Activated CD8-positive, alpha-beta T cell treated with anti-CD3 and anti-CD28 coated beads for 36 hours (primary cell): ENCODE measurements at regions not wholly inside any gene's neighbourhood (a gene's known extent, or its start where the extent isn't known, plus 50 kb on each side); places are given as distances from the start of the nearest gene placed in this dataset.

ENCODE experiments used
- ATAC-seq: fragments of 200-7000 bp; cut with Tn5 transposase; one replicate; pipeline ENCODE4 v1.10.0; 2021; ENCODE audit warnings: mild to moderate bottlenecking, moderate library complexity
- CTCF ChIA-PET: fragments of 350-600 bp; sonication (Branson Sonifier 250); formaldehyde crosslinking; loops from one replicate; lab custom pipeline; 2021; ENCODE audit warnings: antibody characterized with exemption; lab: Charles Lee
- POLR2A ChIA-PET: fragments of 350-600 bp; sonication (Branson Sonifier 250); formaldehyde crosslinking; loops from one replicate; lab custom pipeline; 2021; ENCODE audit warnings: antibody characterized with exemption; lab: Charles Lee
- DNase-seq: peaks from one replicate; pipeline ENCODE4 v3.0.0-alpha.2; 2020
- H3K27ac Mint-ChIP-seq: one replicate; pipeline ENCODE4 v1.8.0; 2021; ENCODE audit warnings: mild to moderate bottlenecking, mixed read lengths
- H3K27me3 Mint-ChIP-seq: one replicate; pipeline ENCODE4 v1.8.0; 2021; ENCODE audit warnings: mixed read lengths
- H3K36me3 Mint-ChIP-seq: one replicate; pipeline ENCODE4 v1.8.0; 2021; ENCODE audit warnings: low read depth, mixed read lengths
- H3K4me1 Mint-ChIP-seq: one replicate; pipeline ENCODE4 v1.8.0; 2021; ENCODE audit warnings: low read depth, mixed read lengths
- H3K4me3 Mint-ChIP-seq: one replicate; pipeline ENCODE4 v1.8.0; 2021; ENCODE audit warnings: mild to moderate bottlenecking, moderate library complexity, mixed read lengths
- H3K9me3 Mint-ChIP-seq: one replicate; pipeline ENCODE4 v1.8.0; 2021; ENCODE audit warnings: mixed read lengths
- intact Hi-C: fragments of 100-400 bp; cut with micrococcal nuclease; formaldehyde crosslinking; loops from one replicate; pipeline ENCODE4 v1.10.0; 2022
- TF ChIP-seq, protein P1 (sequence below): fragments of 200-600 bp; IDR thresholded peaks from one replicate; pipeline ENCODE4 v1.8.0; 2022; ENCODE audit warnings: antibody characterized with exemption, mild to moderate bottlenecking

GRCh38 chr12:131505561-131505960 lies 205.3 kb upstream of the SFSWAP start:
- TF ChIP-seq, protein P1, sequence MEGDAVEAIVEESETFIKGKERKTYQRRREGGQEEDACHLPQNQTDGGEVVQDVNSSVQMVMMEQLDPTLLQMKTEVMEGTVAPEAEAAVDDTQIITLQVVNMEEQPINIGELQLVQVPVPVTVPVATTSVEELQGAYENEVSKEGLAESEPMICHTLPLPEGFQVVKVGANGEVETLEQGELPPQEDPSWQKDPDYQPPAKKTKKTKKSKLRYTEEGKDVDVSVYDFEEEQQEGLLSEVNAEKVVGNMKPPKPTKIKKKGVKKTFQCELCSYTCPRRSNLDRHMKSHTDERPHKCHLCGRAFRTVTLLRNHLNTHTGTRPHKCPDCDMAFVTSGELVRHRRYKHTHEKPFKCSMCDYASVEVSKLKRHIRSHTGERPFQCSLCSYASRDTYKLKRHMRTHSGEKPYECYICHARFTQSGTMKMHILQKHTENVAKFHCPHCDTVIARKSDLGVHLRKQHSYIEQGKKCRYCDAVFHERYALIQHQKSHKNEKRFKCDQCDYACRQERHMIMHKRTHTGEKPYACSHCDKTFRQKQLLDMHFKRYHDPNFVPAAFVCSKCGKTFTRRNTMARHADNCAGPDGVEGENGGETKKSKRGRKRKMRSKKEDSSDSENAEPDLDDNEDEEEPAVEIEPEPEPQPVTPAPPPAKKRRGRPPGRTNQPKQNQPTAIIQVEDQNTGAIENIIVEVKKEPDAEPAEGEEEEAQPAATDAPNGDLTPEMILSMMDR: no peak
- POLR2A ChIA-PET: no interaction called here
- H3K36me3 Mint-ChIP-seq: no peaks in the 10 kb centered on the region
- H3K4me1 Mint-ChIP-seq: peaks cover 2% of the 10 kb centered on the region
- ATAC-seq (no peak), DNase-seq (no peak)
- no peak overlapping the region for H3K27ac Mint-ChIP-seq
- no peak overlapping the region for H3K4me3 Mint-ChIP-seq
- no peaks in the 10 kb centered on the region for H3K27me3 Mint-ChIP-seq
- no peaks in the 10 kb centered on the region for H3K9me3 Mint-ChIP-seq
- CTCF ChIA-PET: no interaction called here
- intact Hi-C loops: no loop called here

- intact Hi-C loops: no loop called here
- CTCF ChIA-PET: no interaction called here
- Mint-ChIP-seq H3K27ac (no peak overlapping the region), H3K27me3 (no peaks in the 10 kb centered on the region), H3K9me3 (no peaks in the 10 kb centered on the region), H3K36me3 (no peaks in the 10 kb centered on the region), H3K4me3 (no peak overlapping the region), H3K4me1 (peaks cover 10% of the 10 kb centered on the region)
- TF ChIP-seq, protein P1: no peak
- DNase-seq: no peak
- POLR2A ChIA-PET: no interaction called here
- ATAC-seq: no peak
Observed at GRCh38 chr12:131506426-131506825, 204.5 kb upstream of the SFSWAP start.

- ATAC-seq: no peak
- Mint-ChIP-seq H3K4me3 (no peak overlapping the region), H3K27ac (no peak overlapping the region), H3K27me3 (no peaks in the 10 kb centered on the region), H3K36me3 (no peaks in the 10 kb centered on the region), H3K9me3 (no peaks in the 10 kb centered on the region), H3K4me1 (peaks cover 13% of the 10 kb centered on the region)
- TF ChIP-seq, protein P1: no peak
- ChIA-PET POLR2A (no interaction called here), CTCF (no interaction called here)
- no peak for DNase-seq
- intact Hi-C loops: no loop called here
Observed at GRCh38 chr12:131507094-131507493, 203.8 kb upstream of the SFSWAP start.

- TF ChIP-seq, protein P1: no peak
- Mint-ChIP-seq H3K4me3 (no peak overlapping the region), H3K27ac (no peak overlapping the region), H3K27me3 (no peaks in the 10 kb centered on the region), H3K4me1 (peaks cover 13% of the 10 kb centered on the region), H3K36me3 (no peaks in the 10 kb centered on the region), H3K9me3 (no peaks in the 10 kb centered on the region)
- ChIA-PET POLR2A (no interaction called here), CTCF (interaction anchor here (0.6 kb wide), 1 partner anchor 20 kb away, joined by 3 read pairs; no protein-coding TSS in a partner anchor)
- intact Hi-C loops: no loop called here
- DNase-seq (no peak), ATAC-seq (no peak)
Observed at GRCh38 chr12:131507881-131508280, 203.0 kb upstream of the SFSWAP start.

GRCh38 chr12:131509701-131510100 lies 201.2 kb upstream of the SFSWAP start:
- Mint-ChIP-seq H3K9me3 (no peaks in the 10 kb centered on the region), H3K27ac (no peak overlapping the region), H3K4me1 (peaks cover 13% of the 10 kb centered on the region), H3K36me3 (no peaks in the 10 kb centered on the region), H3K27me3 (no peaks in the 10 kb centered on the region), H3K4me3 (no peak overlapping the region)
- no peak for ATAC-seq
- TF ChIP-seq, protein P1: no peak
- ChIA-PET CTCF (no interaction called here), POLR2A (no interaction called here)
- intact Hi-C loops: no loop called here
- DNase-seq: no peak
